Stomach (tissue), 4 donors: ENCODE measurements at regions not wholly inside any gene's neighbourhood (a gene's known extent, or its start where the extent isn't known, plus 50 kb on each side); places are given as distances from the start of the nearest gene placed in this dataset.

Experiments used
- CTCF ChIP-seq, 7 experiments: fragments of 450-650 bp in 4 of 7; fragments of 200-600 bp in 3 of 7; sonication (generic) in 3 of 7; IDR thresholded peaks; one replicate each; pipeline ENCODE4 v1.5.1; 2016 to 2019; ENCODE audit warnings: antibody characterized with exemption in 7 of 7, control low read depth in 2 of 7, mild to moderate bottlenecking in 1 of 7
- EP300 ChIP-seq: sonication (generic); formaldehyde crosslinking; IDR thresholded peaks from one replicate; pipeline ENCODE4 v1.6.1; 2017; ENCODE audit warnings: antibody characterized with exemption

GRCh38 chr5:125150041-125150669 is 403.7 kb upstream of the ZNF608 start:
- TF ChIP-seq CTCF (IDR thresholded peaks at IDR 0.05) (no peak), EP300 (no peak)
